GM19240 (cell line): ENCODE measurements at regions not wholly inside any gene's neighbourhood (a gene's known extent, or its start where the extent isn't known, plus 50 kb on each side); places are given as distances from the start of the nearest gene placed in this dataset.

Experiments used
- DNase-seq: peaks from one replicate; pipeline ENCODE4 v3.0.0; 2011; ENCODE audit warnings: low spot score; ENCODE audit not compliant: insufficient read length

GRCh38 chr4:147407261-147408045 is 73.4 kb upstream of the EDNRA start:
- no peak for DNase-seq

DNA sequence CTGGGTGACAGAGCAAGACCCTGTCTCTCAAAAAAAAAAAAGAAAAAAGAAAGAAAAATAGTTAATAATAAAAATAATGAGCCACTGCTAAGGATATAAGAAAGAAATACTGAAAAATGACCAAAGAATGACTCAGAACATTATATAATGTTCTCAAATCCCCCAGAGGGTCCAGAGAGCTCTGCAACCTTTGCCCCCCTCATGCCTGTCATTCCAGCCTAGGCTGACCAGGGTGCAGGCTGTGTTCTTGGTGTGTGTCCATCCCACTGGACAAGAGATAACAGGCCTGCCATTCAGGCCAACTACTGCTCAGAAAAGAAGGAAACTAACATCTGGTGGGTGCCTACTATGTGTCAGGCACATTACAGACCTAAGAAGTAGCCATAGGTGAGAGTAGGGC is 72.7 kb upstream of the EDNRA start:
- no peak for DNase-seq

DNA sequence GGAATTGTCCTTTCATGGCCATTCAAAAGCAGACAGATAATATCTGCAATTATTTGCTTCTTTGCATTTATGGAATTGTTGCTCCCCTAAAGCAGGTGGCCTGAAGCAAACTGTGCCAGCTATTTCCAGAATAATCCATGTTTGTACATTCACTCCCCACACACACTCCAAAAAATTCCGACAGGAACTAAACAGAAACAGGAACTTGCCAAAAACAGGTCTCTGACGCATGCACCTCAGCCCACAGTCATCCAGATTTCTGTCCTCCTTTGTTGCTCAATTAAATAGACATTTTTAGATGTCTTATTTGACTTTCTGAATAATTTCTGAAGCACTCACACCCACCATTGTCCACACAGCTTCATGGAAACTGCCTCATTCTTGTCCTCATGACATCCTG is 71.5 kb upstream of the EDNRA start:
- no peak for DNase-seq

DNA sequence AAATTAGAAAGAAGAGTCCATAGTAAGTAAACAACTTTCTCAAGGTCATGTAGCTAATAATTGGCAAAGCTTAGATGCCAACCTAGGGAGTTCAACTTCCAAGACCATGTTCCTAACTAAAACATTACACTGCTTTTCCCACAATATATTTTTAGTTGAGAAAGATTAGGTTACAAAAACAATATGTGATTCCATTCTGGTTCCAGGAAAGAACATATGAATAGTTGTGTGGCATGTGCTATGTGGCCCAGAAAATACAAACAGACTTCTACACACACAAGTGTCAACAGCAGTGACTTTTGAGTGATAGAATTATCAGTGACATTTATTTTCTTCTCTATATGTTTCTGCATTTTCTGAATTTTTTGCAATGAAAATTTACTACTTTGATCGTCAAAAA is 62.7 kb upstream of the EDNRA start:
- no peak for DNase-seq

- DNase-seq = no peak
These were observed 59.4 kb upstream of the EDNRA start for GRCh38 chr4:147421456-147421855.

DNA sequence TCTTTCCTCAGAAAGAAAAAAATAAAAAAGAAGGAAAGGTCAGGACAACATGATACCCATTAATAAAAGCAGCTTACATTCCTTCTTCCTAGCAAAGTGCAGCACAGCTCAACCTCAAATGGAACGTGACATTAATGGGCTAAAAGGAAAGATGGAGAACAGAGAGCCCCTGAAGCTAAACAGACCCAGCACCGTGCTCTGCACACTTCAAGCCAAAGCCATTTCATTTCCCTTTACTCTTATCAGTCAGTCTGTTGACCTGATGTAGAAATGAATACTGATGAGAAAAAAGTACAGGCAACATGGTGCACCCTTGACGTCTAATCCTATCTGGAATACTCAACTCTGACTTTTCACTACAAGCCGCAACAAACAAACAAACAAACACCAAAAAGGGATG is 57.7 kb upstream of the EDNRA start:
- DNase-seq = no peak

DNA sequence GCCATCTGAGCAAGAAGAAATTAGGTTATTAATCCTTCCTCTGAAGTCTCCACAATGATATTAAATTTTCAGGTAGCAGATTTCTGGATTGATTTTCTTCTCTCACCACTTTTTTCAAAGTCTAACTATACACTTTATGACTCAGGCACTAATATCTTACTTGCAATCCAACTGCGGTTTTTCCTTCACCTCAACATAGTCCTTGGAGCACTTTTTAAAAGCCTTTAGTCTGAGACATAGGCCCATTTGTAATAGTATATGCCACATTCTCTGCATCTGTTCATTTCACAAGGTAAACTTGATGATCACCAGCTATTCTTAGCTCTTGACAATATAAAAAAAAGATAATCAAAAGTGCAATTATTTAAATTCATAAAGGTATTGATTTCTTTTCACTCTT is 55.9 kb upstream of the EDNRA start:
- no peak for DNase-seq

DNA sequence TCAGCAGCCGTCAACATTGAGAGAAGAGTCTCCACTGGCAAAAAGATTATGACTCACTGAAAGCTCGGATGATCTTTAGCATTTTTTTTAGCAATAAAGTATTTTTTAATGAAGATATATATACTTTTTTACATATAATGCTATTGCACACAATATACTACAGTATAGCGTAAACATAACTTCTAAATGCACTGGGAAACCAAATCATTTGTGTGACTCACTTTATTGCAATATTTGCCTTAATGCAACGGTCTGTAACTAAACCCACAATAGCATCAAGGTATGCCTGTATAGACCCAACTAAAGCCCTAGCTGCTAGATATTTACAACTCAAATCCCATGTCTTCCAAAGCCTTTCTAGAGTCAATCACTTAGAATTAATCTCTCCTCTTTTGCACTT is 52.3 kb upstream of the EDNRA start:
- DNase-seq = no peak

DNA sequence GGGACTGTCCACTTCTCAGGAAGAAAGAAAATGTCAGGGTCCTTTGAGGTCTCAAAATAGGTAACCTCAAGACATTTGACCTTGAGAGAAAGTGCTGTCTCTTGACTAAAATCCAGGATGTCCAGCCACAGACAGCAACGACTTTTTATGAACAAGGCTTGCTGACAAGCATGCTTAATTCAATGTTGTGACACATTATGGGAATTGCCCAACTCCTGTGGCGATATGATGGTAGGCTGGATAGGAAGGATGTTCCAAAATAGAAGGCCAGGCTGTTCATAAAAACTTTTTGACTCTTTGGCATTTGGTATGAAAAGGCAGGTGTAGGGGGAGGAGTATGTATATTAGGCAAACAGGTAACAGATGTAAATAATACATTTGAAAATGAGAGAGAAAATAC is 50.8 kb upstream of the EDNRA start:
- DNase-seq = no peak
